Trophoblast cell (in vitro differentiated cells and primary cell): ENCODE measurements at regions not wholly inside any gene's neighbourhood (a gene's known extent, or its start where the extent isn't known, plus 50 kb on each side); places are given as distances from the start of the nearest gene placed in this dataset.

Experiments
- DNase-seq, 2 donors: peaks; one replicate each; pipeline ENCODE4 v3.0.0-alpha.2; 2016
- H2AFZ ChIP-seq: 2 replicates; pipeline ENCODE4 v1.6.1; 2013; ENCODE audit warnings: low read length, moderate library complexity, mild to moderate bottlenecking; ENCODE audit not compliant: insufficient read depth, poor library complexity
- H2AK5ac ChIP-seq: 2 replicates; pipeline ENCODE4 v1.6.1; 2013; ENCODE audit warnings: mild to moderate bottlenecking, low read length
- H2BK120ac ChIP-seq: 2 replicates; pipeline ENCODE4 v1.6.1; 2013; ENCODE audit warnings: low read length, mild to moderate bottlenecking, moderate library complexity; ENCODE audit not compliant: insufficient read depth, poor library complexity
- H2BK12ac ChIP-seq: 2 replicates; pipeline ENCODE4 v1.6.1; 2013; ENCODE audit warnings: mild to moderate bottlenecking, low read length, moderate library complexity
- H2BK5ac ChIP-seq: 2 replicates; pipeline ENCODE4 v1.6.1; 2013; ENCODE audit warnings: low read length, low read depth, moderate library complexity, mild to moderate bottlenecking; ENCODE audit not compliant: poor library complexity
- H3K14ac ChIP-seq: 2 replicates; pipeline ENCODE4 v1.6.1; 2013; ENCODE audit warnings: mild to moderate bottlenecking, low read length
- H3K18ac ChIP-seq: 2 replicates; pipeline ENCODE4 v1.6.1; 2013; ENCODE audit warnings: mild to moderate bottlenecking, low read length
- H3K23ac ChIP-seq: 2 replicates; pipeline ENCODE4 v1.6.1; 2013; ENCODE audit warnings: low read length
- H3K27ac ChIP-seq: 2 replicates; pipeline ENCODE4 v1.5.1; 2013; ENCODE audit warnings: low read depth, mild to moderate bottlenecking, inconsistent platforms, low read length, moderate library complexity
- H3K27me3 ChIP-seq: 2 replicates; pipeline ENCODE4 v1.6.1; 2013; ENCODE audit warnings: inconsistent platforms, mild to moderate bottlenecking, low read length, moderate library complexity; ENCODE audit not compliant: insufficient read depth
- H3K36me3 ChIP-seq, 2 experiments: 1 replicate in 1 of 2; 2 replicates in 1 of 2; pipeline ENCODE4 v1.6.1; 2013; ENCODE audit warnings: low read length in 2 of 2, mild to moderate bottlenecking in 2 of 2, moderate library complexity in 1 of 2; ENCODE audit not compliant: insufficient read depth in 2 of 2, control insufficient read depth in 1 of 2
- H3K4ac ChIP-seq: 2 replicates; pipeline ENCODE4 v1.6.1; 2013; ENCODE audit warnings: low read depth, mild to moderate bottlenecking, low read length, moderate library complexity
- H3K4me1 ChIP-seq, 2 experiments: 1 replicate in 1 of 2; 2 replicates in 1 of 2; pipeline ENCODE4 v1.6.1; 2013; ENCODE audit warnings: low read length in 2 of 2, mild to moderate bottlenecking in 2 of 2, moderate library complexity in 1 of 2; ENCODE audit not compliant: insufficient read depth in 2 of 2, control insufficient read depth in 1 of 2
- H3K4me2 ChIP-seq: 2 replicates; pipeline ENCODE4 v1.6.1; 2013; ENCODE audit warnings: inconsistent platforms, mild to moderate bottlenecking, low read length, moderate library complexity
- H3K4me3 ChIP-seq: 2 replicates; pipeline ENCODE4 v1.5.1; 2013; ENCODE audit warnings: mild to moderate bottlenecking, low read depth, low read length, inconsistent platforms
- H3K79me1 ChIP-seq: one replicate; pipeline ENCODE4 v1.6.1; 2013; ENCODE audit warnings: low read length
- H3K79me2 ChIP-seq: 2 replicates; pipeline ENCODE4 v1.6.1; 2013; ENCODE audit warnings: low read length, mild to moderate bottlenecking; ENCODE audit not compliant: control insufficient read depth, insufficient read depth, poor library complexity
- H3K9ac ChIP-seq: 2 replicates; pipeline ENCODE4 v1.6.1; 2013; ENCODE audit warnings: mild to moderate bottlenecking, low read length
- H3K9me3 ChIP-seq: 2 replicates; pipeline ENCODE4 v1.6.1; 2013; ENCODE audit warnings: low read depth, mild to moderate bottlenecking, control low read depth, inconsistent platforms, low read length; ENCODE audit not compliant: insufficient read depth
- H4K12ac ChIP-seq: 2 replicates; pipeline ENCODE4 v1.6.1; 2013; ENCODE audit warnings: low read depth, mild to moderate bottlenecking, low read length, moderate library complexity
- H4K8ac ChIP-seq: 2 replicates; pipeline ENCODE4 v1.6.1; 2013; ENCODE audit warnings: low read depth, mild to moderate bottlenecking, low read length, moderate library complexity
- H4K91ac ChIP-seq: one replicate; pipeline ENCODE4 v1.6.1; 2013; ENCODE audit warnings: low read depth, mild to moderate bottlenecking, low read length, moderate library complexity
- WGBS: extraction: QIAGEN DNeasy Blood & Tissue Kit; methylation state at CpG from one replicate; pipeline ENCODE4 v1.1.7; 2013; ENCODE audit warnings: missing lambda C conversion rate; ENCODE audit not compliant: insufficient read length, insufficient coverage; ENCODE audit errors: extremely low coverage; 5-methylcytosine and 5-hydroxymethylcytosine counted together

GRCh38 chr16:86024210-86024609, 125.2 kb downstream of the IRF8 start:
- Histone ChIP-seq H2BK12ac (no peak overlapping the region), H3K36me3 (no peaks in the 10 kb centered on the region), H3K4ac (no peak overlapping the region), H4K12ac (no peak overlapping the region), H3K79me2 (no peaks in the 10 kb centered on the region), H3K9ac (no peak overlapping the region), H3K23ac (no peak overlapping the region), H3K79me1 (no peaks in the 10 kb centered on the region), H2BK120ac (no peak overlapping the region), H3K4me2 (no peak overlapping the region), H3K27me3 (no peaks in the 10 kb centered on the region), H3K14ac (no peak overlapping the region), H3K4me3 (no peak overlapping the region), H3K27ac (no peak overlapping the region), H4K91ac (no peak overlapping the region), H2AK5ac (no peak overlapping the region), H4K8ac (no peak overlapping the region), H2AFZ (no peak overlapping the region), H3K4me1 (no peaks in the 10 kb centered on the region), H3K18ac (no peak overlapping the region), H3K9me3 (peaks cover 19% of the 10 kb centered on the region), H2BK5ac (no peak overlapping the region)
- no peak for DNase-seq

- H2BK120ac ChIP-seq: no peak overlapping the region
- H2AFZ ChIP-seq: no peak overlapping the region
- no peak overlapping the region for H4K12ac ChIP-seq
- H3K9me3 ChIP-seq: peaks cover 13% of the 10 kb centered on the region
- H3K4ac ChIP-seq: no peak overlapping the region
- no peaks in the 10 kb centered on the region for H3K79me2 ChIP-seq
- no CpG with 5 or more reads among the region's 3 CpGs for whole genome bisulfite sequencing
- no peak overlapping the region for H4K8ac ChIP-seq
- no peak overlapping the region for H2BK5ac ChIP-seq
- no peak overlapping the region for H3K27ac ChIP-seq
- no peak overlapping the region for H3K4me2 ChIP-seq
- no peak overlapping the region for H3K4me3 ChIP-seq
- H3K27me3 ChIP-seq: no peaks in the 10 kb centered on the region
- H3K14ac ChIP-seq: no peak overlapping the region
- H2AK5ac ChIP-seq: no peak overlapping the region
- H3K4me1 ChIP-seq: no peaks in the 10 kb centered on the region
- H3K9ac ChIP-seq: no peak overlapping the region
- H2BK12ac ChIP-seq: no peak overlapping the region
- no peak for DNase-seq
- no peak overlapping the region for H4K91ac ChIP-seq
- no peak overlapping the region for H3K23ac ChIP-seq
- H3K18ac ChIP-seq: no peak overlapping the region
- no peaks in the 10 kb centered on the region for H3K79me1 ChIP-seq
- H3K36me3 ChIP-seq: no peaks in the 10 kb centered on the region
These were observed 126.7 kb downstream of the IRF8 start for GRCh38 chr16:86025706-86026105.

- Histone ChIP-seq H4K12ac (no peak overlapping the region), H3K4me1 (no peaks in the 10 kb centered on the region), H4K91ac (no peak overlapping the region), H3K4ac (no peak overlapping the region), H2AK5ac (no peak overlapping the region), H3K27me3 (no peaks in the 10 kb centered on the region), H3K79me2 (no peaks in the 10 kb centered on the region), H3K9ac (no peak overlapping the region), H3K23ac (no peak overlapping the region), H2BK5ac (no peak overlapping the region), H3K36me3 (no peaks in the 10 kb centered on the region), H4K8ac (no peak overlapping the region), H3K14ac (no peak overlapping the region), H2BK120ac (no peak overlapping the region), H3K18ac (no peak overlapping the region), H2AFZ (no peak overlapping the region), H3K4me2 (no peak overlapping the region), H3K4me3 (no peak overlapping the region), H2BK12ac (no peak overlapping the region), H3K27ac (no peak overlapping the region), H3K9me3 (peaks cover 11% of the 10 kb centered on the region), H3K79me1 (no peaks in the 10 kb centered on the region)
- WGBS: no CpG with 5 or more reads among the region's 15 CpGs
- no peak for DNase-seq
These were observed 127.4 kb downstream of the IRF8 start for GRCh38 chr16:86026171-86026910.

- Histone ChIP-seq H3K36me3 (no peaks in the 10 kb centered on the region), H3K4me2 (no peak overlapping the region), H4K12ac (no peak overlapping the region), H2BK12ac (no peak overlapping the region), H4K91ac (no peak overlapping the region), H3K23ac (no peak overlapping the region), H2AK5ac (no peak overlapping the region), H2BK120ac (no peak overlapping the region), H3K9me3 (peaks cover 11% of the 10 kb centered on the region), H3K14ac (no peak overlapping the region), H3K4me1 (no peaks in the 10 kb centered on the region), H3K79me2 (no peaks in the 10 kb centered on the region), H2AFZ (no peak overlapping the region), H3K4ac (no peak overlapping the region), H3K9ac (no peak overlapping the region), H3K18ac (no peak overlapping the region), H3K79me1 (no peaks in the 10 kb centered on the region), H3K4me3 (no peak overlapping the region), H3K27me3 (no peaks in the 10 kb centered on the region), H2BK5ac (no peak overlapping the region), H3K27ac (no peak overlapping the region), H4K8ac (no peak overlapping the region)
- no peak for DNase-seq
- WGBS: no CpG with 5 or more reads among the region's 7 CpGs
These were observed 128.0 kb downstream of the IRF8 start for GRCh38 chr16:86026916-86027315.
